NCI-H1092 (cell line): ENCODE measurements at regions not wholly inside any gene's neighbourhood (a gene's known extent, or its start where the extent isn't known, plus 50 kb on each side); places are given as distances from the start of the nearest gene placed in this dataset.

Source experiments
- DNase-seq: peaks from one replicate; lab custom pipeline; 2025; lab: John Stamatoyannopoulos, UW

DNA sequence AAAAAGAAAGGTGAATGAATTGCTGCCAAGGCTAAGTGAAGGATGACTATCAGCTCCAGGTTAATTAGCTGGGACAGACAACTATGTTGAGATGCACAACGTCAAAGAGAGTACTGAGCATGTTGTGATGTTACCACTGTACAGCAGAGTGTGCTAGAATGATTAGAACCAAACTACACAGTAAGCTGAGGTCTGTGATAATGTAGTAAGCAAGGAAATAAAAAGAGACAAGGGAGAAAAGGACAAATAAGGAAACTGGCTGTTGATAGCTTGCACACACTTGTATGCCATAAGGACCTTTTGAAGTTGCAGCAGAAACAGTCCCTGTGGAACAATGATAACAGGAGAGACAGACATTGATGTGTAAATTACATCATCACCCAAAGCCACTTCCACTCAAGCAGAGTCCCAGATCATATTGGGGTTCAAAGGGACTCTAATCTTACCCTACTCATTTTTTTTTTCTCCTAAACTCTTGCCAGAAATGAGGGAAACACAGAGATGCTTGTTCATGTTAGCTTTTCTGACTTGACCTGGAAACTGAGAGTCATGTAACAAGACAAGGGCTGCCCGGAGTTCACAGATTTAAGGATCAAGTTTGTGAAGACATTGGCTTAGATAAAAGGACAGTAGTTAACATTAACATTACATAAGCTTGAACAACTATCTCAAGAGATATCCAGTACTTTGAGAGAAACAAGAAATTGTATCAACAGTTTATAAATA is 189.9 kb downstream of the CENPW start:
- DNase-seq: no peak

DNA sequence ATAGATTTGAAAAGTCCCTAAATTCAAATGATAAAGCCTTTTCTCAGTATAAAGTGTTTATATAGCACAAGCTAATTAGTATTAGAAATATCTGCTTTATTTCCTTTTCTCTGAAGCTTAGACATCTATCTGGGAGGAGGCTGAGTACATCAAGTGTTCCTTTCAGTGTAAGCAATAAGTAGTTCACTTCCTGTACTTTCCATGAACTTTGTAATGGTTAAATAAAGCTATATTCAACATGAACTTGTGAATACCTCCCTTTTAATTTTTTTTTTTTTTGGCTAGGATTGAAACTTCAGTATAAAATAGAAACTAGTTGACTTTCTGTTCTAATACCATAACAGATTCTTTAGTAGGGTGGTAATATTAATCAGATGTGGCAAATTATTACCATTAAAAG is 190.9 kb downstream of the CENPW start:
- no peak for DNase-seq

DNA sequence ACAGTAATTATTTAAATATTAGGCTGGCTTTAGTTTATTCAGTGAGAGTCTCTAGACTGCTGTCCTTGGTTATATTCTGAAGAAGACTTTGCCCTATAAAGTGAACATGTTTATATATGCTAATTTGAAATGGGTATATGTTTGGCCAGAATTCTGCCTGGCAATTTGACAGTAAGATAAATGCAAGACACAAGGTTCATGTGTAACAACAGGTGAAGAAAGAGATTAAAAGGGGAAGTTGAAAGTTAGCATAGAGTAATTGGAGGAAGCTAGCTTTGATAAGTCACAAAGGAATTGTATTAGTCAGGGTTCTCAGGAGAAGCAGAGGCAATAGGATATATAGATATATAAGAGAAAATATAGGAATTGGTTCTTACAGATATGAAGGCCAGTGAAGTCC is 191.4 kb downstream of the CENPW start:
- DNase-seq: no peak

DNA sequence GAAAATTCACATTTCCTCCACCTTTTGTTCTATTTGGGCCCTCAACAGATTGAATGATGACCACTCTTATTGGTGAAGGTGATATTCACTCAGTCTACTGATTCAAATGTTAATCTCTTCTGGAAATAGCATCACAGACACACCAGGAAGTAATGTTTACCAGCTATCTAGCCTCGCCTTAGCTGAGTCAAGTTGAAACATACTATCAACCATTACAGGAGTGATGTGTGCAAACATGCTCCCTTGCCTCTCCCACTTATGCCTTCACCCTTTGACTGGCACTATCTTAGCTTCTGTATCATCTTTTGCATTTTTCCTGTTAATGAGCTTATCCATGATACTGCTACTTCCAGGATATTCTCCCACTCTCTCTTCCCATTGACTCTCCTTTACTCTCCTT is 191.9 kb downstream of the CENPW start:
- no peak for DNase-seq

DNA sequence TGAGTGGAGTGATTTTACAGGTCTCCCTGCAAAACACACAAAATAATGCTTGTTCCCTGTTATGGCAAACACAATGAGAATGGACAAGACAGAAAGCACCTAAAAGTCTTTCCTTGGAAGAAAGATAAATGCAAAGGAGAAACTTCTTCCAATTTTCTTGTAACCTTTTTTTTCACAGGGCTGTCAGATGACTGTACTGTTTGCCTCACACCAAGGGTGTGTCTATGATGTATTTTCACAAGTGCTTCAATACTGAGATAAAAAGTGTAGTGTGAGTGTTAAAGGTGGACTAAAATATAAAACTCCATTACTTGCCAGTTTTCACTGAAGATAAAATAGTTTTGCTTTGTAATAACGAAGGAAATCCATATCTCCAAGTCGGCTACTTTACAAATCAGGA is 194.5 kb downstream of the CENPW start:
- no peak for DNase-seq

DNA sequence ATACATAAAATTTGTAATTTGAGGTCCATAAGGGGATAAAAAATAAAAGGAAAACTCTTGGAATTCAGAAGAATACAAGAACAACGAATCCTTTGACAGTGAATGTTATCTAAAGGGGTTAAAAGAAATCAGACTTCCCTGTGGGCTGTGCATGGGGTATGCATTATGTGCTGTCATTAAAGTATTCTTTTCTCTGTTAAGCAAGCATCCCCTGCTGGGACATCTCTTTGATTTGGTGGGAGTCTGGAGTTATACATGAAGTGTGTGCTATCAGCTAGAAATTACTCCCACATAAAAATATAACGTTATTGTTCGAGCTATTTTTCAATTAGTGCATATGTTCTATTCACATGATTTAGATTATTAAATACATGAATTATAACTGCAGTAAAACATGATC is 195.2 kb downstream of the CENPW start:
- no peak for DNase-seq

DNA sequence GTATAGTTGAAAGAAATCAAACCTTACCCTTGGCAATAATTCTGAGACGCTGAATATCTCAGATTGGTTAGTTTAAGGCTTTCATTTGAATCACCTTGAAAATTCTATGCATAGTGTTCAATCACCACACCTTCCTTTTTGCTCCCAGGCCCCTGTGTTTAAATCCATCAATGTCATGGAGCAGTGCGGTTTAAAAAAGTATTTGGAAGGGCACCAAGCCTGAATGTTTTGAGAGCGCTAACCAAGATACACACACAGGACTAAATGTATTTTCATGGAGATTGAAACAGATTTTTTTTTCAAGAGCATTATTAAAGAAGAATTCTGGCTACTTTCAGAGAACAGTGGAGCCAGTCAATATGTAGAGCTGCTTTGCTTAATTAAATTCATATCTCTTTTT is 195.7 kb downstream of the CENPW start:
- DNase-seq: no peak

DNA sequence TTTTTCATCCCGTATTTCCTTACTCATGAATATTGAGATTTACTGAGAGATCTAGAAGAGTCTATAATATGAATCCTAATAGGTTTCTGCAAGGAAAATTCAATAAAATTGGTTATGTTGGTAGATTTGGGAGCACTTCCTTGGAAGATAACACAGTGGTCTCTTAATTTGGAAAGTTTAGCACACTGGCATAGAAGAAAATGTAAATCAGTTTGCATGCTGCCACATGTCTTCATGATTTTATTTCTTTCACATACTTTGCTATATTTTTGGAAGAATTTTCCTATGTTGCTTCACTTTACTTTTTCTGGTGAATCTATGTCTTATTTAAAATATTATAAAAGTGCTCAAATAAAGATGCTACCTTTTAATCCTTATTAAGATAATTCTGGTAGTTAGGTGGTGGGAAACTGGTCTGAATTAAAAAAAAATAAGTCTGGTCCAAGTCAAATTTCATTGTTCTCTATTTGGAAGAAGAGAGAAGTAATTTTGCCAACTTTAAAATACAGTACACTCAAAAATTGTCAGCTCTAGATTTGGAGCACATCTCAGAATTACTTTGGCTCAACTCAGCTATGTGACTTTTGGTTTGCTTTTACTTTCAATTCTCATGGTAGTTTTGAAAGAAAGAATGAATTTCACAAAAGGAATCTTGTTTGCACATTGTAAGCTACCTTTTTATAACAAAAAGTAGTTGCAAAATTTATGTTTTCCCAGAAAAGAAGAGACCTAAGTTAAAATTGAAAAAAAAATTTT is 197.3 kb downstream of the CENPW start:
- no peak for DNase-seq

DNA sequence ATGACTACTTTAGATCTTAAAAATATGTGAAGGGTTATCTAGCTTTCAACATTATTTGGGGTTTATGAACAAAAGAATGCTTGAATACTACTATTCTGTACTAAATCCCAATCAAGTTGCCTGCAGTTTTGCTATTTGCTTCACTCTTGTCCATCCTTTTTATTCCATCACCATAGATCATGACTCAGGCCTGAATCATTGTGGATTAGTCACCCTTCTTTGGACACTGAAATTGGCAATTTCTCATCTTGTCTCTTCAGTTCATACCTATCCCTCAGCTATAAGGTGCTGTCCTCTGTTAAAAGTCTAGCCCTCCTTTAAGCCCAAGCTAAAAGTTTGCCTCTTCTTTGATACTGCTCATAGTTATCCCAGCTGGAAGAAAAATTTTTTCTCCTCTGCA is 199.1 kb downstream of the CENPW start:
- DNase-seq: no peak

DNA sequence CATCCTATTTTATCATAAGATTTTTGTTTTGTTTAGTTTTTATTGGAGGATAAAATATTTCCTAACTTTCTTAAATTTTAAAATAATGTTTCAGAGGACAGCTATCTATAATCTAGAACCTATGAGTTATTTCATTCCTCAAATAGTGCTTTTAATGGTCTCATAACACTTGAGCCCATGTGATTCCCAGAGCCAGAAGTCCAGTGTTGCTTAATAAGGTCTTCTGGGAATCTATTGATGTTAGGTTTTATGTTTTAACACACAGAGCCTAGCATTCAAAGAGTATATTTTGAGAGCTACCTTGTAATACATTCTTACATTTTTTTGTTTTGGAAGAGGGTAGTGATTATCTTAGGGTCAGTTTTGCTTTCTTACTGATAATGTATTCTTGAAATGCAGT is 200.2 kb downstream of the CENPW start:
- no peak for DNase-seq

DNA sequence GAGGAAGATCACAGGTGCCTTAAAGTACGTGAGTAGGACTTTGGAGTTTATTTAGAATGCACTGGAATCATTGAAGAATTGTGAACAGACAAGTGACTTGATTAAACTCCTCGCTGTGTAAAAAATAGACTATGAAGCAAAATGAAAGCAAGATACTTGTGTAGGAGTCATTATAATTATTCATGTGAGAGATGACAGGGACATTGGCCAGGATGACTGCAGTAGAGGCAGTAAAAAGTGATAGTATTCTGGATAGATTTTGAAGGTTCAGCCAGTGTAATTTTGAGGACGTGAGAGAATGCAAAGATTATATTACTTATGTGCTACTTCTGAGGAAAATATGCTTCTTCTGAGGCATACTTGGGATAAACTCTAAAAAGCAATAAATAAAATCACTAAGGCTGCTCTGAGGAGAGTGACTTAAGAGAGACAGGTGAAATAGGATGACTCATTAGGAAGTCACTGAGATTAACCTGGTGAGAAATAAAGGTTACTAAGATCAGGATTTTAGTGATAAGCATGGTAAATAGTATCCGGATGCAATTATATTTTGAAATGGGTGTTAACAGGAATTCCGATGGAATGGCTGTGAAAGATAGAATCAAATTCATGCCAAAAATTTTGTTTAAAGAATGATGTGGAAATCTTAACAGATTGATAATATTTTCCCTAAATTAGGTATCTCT is 202.0 kb downstream of the CENPW start:
- no peak for DNase-seq

DNA sequence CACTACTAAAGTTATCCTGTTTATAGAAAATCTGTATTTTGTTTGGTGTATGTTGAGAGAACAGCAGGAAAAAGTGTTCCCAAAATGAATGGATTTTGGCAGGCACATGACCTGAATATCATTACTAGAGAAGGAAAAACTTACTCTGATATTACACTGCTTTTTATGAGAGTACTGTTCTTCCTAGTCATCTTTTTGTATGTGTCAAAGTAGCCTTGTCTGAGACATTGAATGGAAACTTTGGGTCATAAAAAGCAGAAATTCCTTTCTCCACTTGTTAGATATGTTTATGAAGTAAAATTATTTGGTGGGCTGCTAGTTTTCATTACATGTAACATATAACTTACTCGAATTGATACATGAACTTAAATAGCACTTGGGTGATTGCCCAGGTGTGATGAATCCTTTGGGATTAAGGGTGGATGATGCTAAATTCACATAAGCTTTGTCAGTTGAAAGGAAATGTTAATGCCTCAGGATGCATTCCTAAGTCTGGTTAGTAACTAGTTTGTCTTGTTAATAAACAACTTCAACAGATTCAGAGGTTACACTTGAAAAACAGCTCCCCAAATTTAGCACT is 206.7 kb downstream of the CENPW start:
- no peak for DNase-seq

DNA sequence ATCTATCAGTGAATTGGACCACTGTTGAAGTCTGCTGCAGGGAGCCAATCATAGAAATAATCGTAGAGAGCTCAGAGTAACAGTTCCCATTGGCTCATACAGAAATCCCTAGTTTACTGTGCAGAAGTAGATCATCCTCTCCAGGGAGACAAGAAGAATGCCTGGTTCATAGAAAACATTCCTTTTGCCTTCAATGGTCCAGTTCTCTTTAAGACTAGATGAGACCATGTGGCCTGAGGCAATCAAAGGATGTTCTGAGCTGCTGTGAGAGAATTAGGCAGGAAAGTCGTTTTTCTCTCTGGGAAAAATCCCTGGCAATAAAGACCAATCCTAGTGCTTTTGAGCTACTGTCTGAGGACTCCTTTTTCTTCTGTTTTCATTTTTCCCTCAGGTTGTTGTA is 208.4 kb downstream of the CENPW start:
- no peak for DNase-seq

DNA sequence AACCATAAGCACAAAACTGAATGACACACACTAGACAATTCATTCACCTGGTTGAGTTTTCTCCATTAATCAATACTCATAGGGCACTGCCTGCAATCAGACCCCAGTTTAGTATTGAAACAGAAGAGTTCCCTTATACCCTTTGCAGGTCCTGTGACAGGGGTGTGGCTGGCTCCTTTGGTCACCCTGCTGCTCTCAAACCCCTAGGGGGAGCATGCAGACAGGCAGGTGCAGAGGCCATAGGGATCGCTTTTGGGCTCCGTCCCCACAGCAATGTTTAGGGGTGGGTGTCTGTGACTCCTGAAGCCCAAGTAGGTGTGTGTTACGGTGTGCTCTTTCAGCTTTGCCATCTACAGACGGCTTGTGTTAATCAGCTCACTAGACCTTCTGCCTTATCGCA is 210.4 kb downstream of the CENPW start:
- DNase-seq: no peak

DNA sequence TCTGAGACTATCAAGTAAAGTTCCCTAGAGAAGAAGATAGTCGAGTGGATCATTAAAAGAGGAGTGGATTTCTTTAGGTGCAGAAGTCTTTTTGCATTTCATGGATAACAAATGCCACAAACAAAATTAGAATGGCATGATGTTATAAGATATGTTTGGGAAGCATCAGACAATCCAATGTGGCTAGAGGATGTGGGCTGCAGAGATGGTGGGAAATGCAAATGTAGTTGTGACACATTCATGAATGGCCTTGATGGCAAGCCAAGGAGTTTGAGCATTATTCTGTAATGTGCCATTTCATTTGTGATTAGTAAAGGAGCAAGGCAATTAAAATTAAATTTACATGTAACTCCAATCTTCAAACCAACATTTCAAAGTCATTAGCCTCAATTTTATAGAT is 211.9 kb downstream of the CENPW start:
- DNase-seq: no peak

DNA sequence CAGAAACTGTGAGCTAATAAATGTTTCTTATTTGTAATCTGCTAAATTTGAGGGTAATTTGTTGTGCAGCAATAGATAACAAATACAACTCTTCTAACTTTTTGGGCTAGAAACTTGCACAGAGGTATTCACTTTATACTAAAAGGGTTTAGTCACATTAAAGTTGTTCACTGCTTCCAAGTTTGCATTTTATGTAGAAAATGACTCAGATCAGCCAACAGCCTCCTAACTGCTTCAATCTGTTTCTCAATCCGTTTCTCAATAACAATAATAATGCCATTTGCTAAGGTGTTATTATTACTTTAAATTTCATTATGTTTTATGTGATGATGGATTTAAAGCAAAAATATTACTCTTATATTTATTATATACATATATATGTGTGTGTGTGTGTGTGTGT is 213.9 kb downstream of the CENPW start:
- DNase-seq: no peak

DNA sequence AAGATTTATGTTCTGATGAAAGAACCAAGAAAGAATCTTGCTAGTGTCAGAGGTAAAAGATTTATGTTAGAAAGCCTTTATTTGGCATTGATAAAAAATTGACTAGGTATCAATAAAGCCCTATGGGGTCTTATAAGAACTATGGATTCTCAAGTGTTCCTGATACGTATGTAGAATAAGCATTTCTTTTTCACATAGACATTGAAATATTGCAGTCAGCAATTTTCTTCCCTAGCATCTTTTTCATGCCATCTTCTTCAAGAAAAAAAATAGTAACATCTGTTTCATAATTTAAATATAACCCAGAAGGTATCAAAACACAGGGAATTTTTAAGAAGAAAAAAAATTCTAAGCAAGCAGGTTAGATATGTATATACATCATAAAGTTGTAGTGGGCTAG is 230.6 kb downstream of the CENPW start:
- DNase-seq: no peak

DNA sequence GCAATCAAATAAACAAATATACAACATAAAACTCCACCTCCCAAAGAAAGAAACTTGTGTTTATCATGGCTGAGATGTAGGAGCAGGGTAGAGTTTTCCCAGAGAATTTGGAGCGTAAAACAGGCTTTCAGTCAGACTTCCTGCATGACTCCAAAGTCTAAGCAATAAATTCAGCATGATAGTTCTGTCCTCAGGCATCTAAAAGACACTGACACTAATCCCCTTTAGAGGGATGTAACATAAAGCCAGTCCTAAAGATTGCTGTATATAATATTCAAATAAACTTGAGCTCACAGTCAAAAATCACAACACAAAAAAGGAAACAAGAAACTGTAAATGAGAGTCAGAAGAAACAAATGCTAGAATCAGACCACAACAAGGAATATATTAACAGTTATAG is 234.4 kb downstream of the CENPW start:
- no peak for DNase-seq

DNA sequence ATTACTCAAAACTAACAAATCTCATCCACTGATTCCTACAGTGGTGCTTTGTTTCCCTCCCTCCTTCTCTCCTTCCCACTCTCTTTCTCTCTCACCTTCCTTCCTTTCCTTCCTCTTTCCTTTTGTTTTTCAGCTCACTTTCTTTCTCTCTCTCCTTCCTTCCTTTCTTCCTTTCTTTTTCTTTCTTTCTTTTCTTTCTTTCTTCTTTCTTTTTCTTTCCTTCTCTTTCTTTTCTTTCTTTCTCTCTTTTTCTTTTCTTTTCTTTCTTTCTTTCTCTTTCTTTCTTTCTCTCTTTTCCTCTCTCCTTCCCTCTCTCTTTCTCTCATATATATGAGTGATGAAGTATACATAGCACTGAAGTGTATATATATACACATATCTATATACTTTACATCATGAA is 241.4 kb downstream of the CENPW start:
- no peak for DNase-seq

DNA sequence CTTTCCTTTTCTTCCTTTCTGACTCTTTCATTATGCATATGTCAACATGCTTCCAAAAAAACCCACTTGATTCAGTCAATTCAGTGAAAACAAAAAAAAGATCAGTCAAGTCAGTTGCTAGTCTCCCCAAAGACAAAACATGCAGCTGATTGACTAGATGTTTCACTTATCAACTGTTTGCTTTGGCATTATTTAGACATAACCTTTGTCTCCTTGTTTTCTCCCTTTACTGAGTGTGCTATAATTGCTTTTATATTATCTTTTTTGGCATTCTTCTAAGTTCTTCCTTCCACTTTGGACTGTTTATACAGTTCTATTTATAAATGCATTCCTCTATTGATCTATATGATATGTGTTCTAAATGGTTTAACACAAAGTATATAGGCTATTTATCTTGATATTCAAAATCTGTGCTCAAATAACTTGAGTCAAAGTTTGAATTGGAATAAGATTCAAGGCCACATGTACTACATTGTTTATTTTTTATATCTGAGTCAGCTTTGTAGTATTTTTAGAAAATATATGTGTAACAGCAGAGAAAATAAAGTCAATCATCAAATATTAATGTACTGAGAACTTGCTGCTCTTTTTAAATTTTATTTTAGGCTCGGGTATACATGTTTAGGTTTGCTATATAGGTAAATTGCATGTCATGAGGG is 260.5 kb downstream of the CENPW start:
- no peak for DNase-seq

DNA sequence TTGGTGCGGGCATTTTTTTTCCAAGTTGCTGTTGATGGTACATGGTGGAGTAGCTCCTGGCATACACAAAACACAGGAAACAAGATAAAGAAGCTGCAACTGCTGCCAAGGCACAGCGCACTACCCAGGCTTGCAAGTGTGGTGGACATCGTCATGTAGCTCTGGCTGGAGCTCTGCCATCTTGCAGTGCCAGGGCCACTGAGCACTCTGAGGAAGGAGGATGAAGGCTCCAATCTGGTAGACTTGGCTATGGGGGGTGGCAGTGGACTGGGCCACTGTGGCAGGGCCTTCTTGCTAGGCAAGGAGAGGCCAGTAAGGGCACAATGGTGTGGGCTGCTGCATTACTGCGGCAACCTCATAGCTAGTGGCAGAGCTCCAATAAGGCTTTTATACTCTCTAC is 263.5 kb downstream of the CENPW start:
- DNase-seq: no peak

DNA sequence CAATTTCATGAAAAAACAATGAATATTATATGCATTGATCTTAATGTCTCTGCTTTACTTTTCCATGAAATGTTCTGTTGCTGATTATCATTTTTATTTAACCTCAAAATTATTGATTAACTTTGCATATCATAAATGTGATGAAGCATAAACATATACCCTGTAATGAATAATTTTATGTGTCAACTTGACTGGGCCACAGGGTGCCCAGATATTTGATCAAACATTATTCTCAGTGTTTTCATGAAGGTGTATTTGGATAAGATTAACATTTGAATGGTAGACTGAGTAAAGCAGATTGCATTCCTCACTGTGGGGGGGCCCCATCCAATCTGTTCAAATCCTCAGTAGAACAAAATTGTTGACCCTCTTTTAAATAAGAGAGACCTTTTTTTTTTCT is 265.2 kb downstream of the CENPW start:
- no peak for DNase-seq
